Karpas-422 (cell line): ENCODE measurements at regions not wholly inside any gene's neighbourhood (a gene's known extent, or its start where the extent isn't known, plus 50 kb on each side); places are given as distances from the start of the nearest gene placed in this dataset.
A peak's percentile ranks its signal among the peaks of the same experiment; 100 is the strongest.

ENCODE experiments used
- DNase-seq: peaks from one replicate; pipeline ENCODE4 v3.0.0-alpha.2; 2015
- H2AFZ ChIP-seq: fragments of 200-600 bp; sonication (generic); 2 replicates; pipeline ENCODE4 v1.6.1; 2014; ENCODE audit warnings: antibody characterized with exemption, low read length, mixed read lengths
- H3K27ac ChIP-seq: fragments of 200-600 bp; sonication (generic); 2 replicates; pipeline ENCODE4 v1.5.1; 2014; ENCODE audit warnings: mild to moderate bottlenecking, low read length, moderate library complexity
- H3K27me3 ChIP-seq: fragments of 200-600 bp; sonication (generic); 2 replicates; pipeline ENCODE4 v1.6.1; 2014; ENCODE audit warnings: low read length, mixed read lengths
- H3K36me3 ChIP-seq: fragments of 200-600 bp; sonication (generic); 2 replicates; pipeline ENCODE4 v1.6.1; 2014; ENCODE audit warnings: low read length, mixed read lengths; ENCODE audit not compliant: insufficient read depth
- H3K4me1 ChIP-seq: fragments of 200-600 bp; sonication (generic); 2 replicates; pipeline ENCODE4 v1.6.1; 2014; ENCODE audit warnings: mild to moderate bottlenecking, low read length, mixed read lengths
- H3K4me2 ChIP-seq: fragments of 200-600 bp; sonication (generic); 2 replicates; pipeline ENCODE4 v1.6.1; 2014; ENCODE audit warnings: low read length, low read depth, mild to moderate bottlenecking; ENCODE audit not compliant: poor library complexity, severe bottlenecking
- H3K4me3 ChIP-seq: fragments of 200-600 bp; sonication (generic); 2 replicates; pipeline ENCODE4 v1.5.1; 2014; ENCODE audit warnings: mild to moderate bottlenecking, antibody characterized with exemption, low read length, mixed read lengths
- H3K79me2 ChIP-seq: fragments of 200-600 bp; sonication (generic); 2 replicates; pipeline ENCODE4 v1.6.1; 2014; ENCODE audit warnings: mild to moderate bottlenecking, low read length, mixed read lengths
- H3K9ac ChIP-seq: fragments of 200-600 bp; sonication (generic); 2 replicates; pipeline ENCODE4 v1.6.0; 2014; ENCODE audit warnings: low read length
- H3K9me2 ChIP-seq: fragments of 200-600 bp; sonication (generic), shearing (Covaris generic); replicated peaks from 2 replicates; pipeline ENCODE4 v1.6.0; 2014; ENCODE audit warnings: mild to moderate bottlenecking, low read length, moderate library complexity; ENCODE audit not compliant: insufficient read depth
- H3K9me3 ChIP-seq: fragments of 300-700, 200-600 bp; sonication (generic); 2 replicates; pipeline ENCODE4 v1.6.1; 2014; ENCODE audit warnings: low read length, mixed read lengths
- H4K20me1 ChIP-seq: fragments of 200-600 bp; sonication (generic); 2 replicates; pipeline ENCODE4 v1.6.1; 2014; ENCODE audit warnings: mild to moderate bottlenecking, antibody characterized with exemption, low read length, low read depth; ENCODE audit not compliant: insufficient read depth

DNA sequence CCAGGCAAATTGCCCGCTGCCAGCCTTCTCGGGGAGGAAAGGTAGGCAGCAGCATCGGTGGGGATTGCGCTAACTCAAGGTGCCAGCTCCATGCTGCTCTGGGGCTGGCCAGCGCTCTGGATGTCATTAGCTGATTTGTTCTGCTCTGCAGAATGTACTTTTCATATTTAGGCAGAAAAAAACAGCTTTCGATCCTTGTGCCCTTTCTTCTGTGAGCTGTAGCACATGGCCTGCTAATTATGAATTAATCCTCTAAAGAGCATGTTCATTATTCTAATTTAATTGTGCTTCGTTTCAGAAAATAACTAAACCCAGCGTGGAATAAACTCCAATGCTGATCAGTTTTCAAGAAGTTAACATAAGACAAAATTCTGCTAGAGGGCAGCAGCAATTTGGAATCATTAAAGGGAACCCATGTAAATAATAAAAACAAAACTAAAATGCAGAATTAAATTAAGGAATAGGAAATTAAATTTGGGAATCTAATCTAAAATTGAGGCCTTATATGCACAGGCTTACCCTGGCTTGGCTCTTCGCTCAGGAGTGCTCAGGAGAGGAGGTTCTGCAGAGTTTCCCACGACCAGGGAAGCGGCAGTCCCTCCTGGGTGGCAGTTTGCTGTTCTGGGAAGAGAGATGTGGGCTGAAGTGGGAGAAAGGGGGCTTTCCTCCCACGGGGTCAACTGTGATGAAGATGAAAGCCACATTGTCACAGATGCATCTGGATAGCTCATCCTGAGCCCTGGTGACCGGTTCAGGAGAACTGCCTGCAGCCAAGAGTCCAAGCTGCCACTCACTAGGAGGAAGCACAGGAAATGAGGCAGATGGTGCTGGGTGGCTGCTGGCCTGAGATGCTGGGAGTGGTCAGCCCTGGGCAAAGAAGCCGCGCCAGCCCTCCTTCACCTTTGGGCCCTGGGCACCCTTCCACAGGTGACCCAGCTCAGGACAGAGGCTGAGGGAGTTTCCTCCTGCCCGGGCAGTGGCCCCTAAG lies 93.2 kb upstream of the PKDCC start:
- Histone ChIP-seq H3K4me3 (no peak overlapping the region), H3K36me3 (no peaks in the 10 kb centered on the region), H2AFZ (no peak overlapping the region), H3K27me3 (no peaks in the 10 kb centered on the region), H3K4me1 (peaks cover 6% of the 10 kb centered on the region), H3K9ac (no peak overlapping the region), H3K9me2 (no peaks in the 10 kb centered on the region), H3K79me2 (no peaks in the 10 kb centered on the region), H3K27ac (no peak overlapping the region), H3K9me3 (no peaks in the 10 kb centered on the region), H4K20me1 (no peaks in the 10 kb centered on the region), H3K4me2 (no peak overlapping the region)
- no peak for DNase-seq

GRCh38 chr2:41955316-41956043 lies 92.3 kb upstream of the PKDCC start:
- no peaks in the 10 kb centered on the region for H3K9me2 ChIP-seq
- H3K36me3 ChIP-seq, result no peaks in the 10 kb centered on the region
- H3K4me2 ChIP-seq, result no peak overlapping the region
- DNase-seq, result peak; percentile 52
- H3K79me2 ChIP-seq, result no peaks in the 10 kb centered on the region
- no peaks in the 10 kb centered on the region for H4K20me1 ChIP-seq
- no peak overlapping the region for H3K9ac ChIP-seq
- H3K27me3 ChIP-seq, result no peaks in the 10 kb centered on the region
- H3K4me3 ChIP-seq, result no peak overlapping the region
- no peaks in the 10 kb centered on the region for H3K9me3 ChIP-seq
- H3K4me1 ChIP-seq, result peaks cover 6% of the 10 kb centered on the region
- no peak overlapping the region for H3K27ac ChIP-seq
- no peak overlapping the region for H2AFZ ChIP-seq

- Histone ChIP-seq H2AFZ (no peak overlapping the region), H3K27me3 (no peaks in the 10 kb centered on the region), H4K20me1 (no peaks in the 10 kb centered on the region), H3K4me1 (peaks cover 6% of the 10 kb centered on the region), H3K9me2 (no peaks in the 10 kb centered on the region), H3K9ac (no peak overlapping the region), H3K79me2 (no peaks in the 10 kb centered on the region), H3K4me2 (no peak overlapping the region), H3K36me3 (no peaks in the 10 kb centered on the region), H3K27ac (no peak overlapping the region), H3K9me3 (no peaks in the 10 kb centered on the region), H3K4me3 (no peak overlapping the region)
- no peak for DNase-seq
These were observed 90.4 kb upstream of the PKDCC start for GRCh38 chr2:41957431-41957830.

DNA sequence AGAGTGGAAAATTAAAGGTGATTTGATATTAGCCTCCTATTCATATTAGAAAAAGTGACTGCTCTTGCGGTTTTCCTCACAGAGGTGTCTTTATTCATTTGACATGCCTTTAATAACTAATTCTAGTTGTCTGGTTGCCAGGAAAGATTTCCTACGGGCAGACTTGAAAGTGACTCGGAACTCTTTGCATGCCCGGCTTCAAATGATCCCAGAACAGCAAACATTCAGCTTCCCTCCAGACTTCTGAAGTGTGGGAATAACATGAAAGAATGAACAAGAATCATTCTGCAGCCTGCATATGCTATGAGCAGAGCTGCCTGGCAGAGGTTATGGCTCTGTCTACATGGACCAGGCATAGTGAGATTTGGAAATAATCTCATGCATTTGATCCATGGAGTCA lies 89.6 kb upstream of the PKDCC start:
- H3K9ac ChIP-seq, result no peak overlapping the region
- no peak overlapping the region for H3K27ac ChIP-seq
- no peak overlapping the region for H3K4me2 ChIP-seq
- no peak for DNase-seq
- no peaks in the 10 kb centered on the region for H3K9me2 ChIP-seq
- peaks cover 6% of the 10 kb centered on the region for H3K4me1 ChIP-seq
- H3K79me2 ChIP-seq, result no peaks in the 10 kb centered on the region
- H3K36me3 ChIP-seq, result no peaks in the 10 kb centered on the region
- H3K9me3 ChIP-seq, result no peaks in the 10 kb centered on the region
- no peak overlapping the region for H2AFZ ChIP-seq
- H3K27me3 ChIP-seq, result no peaks in the 10 kb centered on the region
- no peaks in the 10 kb centered on the region for H4K20me1 ChIP-seq
- no peak overlapping the region for H3K4me3 ChIP-seq

DNA sequence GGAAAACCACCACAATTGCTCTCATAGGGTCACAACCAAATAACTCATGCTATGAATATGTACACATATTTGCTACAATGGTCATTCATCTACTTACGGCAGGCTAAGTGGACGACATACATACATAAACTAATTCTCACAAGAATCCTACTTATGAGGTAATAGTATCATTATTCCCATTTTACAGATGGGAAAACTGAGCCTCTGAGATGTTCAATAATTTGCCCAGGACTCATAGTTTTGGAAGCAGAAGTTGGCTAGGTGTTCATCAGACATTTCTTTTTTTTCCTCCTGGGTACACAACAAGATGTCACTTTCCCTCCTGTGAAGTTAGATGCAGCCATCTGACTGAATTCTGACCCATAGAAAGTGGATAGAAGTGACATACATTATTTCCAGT lies 89.0 kb upstream of the PKDCC start:
- Histone ChIP-seq H3K9ac (no peak overlapping the region), H3K27me3 (no peaks in the 10 kb centered on the region), H3K4me2 (no peak overlapping the region), H3K27ac (no peak overlapping the region), H3K4me3 (no peak overlapping the region), H3K79me2 (no peaks in the 10 kb centered on the region), H3K4me1 (peaks cover 6% of the 10 kb centered on the region), H3K9me2 (no peaks in the 10 kb centered on the region), H2AFZ (no peak overlapping the region), H3K36me3 (no peaks in the 10 kb centered on the region), H3K9me3 (no peaks in the 10 kb centered on the region), H4K20me1 (no peaks in the 10 kb centered on the region)
- DNase-seq, result no peak

GRCh38 chr2:41959760-41960159 lies 88.1 kb upstream of the PKDCC start:
- H3K4me2 ChIP-seq, result no peak overlapping the region
- H3K36me3 ChIP-seq, result no peaks in the 10 kb centered on the region
- no peaks in the 10 kb centered on the region for H3K79me2 ChIP-seq
- no peaks in the 10 kb centered on the region for H3K9me3 ChIP-seq
- H4K20me1 ChIP-seq, result no peaks in the 10 kb centered on the region
- H3K4me1 ChIP-seq, result peaks cover 6% of the 10 kb centered on the region
- H3K9me2 ChIP-seq, result no peaks in the 10 kb centered on the region
- H3K4me3 ChIP-seq, result no peak overlapping the region
- no peak for DNase-seq
- no peaks in the 10 kb centered on the region for H3K27me3 ChIP-seq
- no peak overlapping the region for H3K27ac ChIP-seq
- H2AFZ ChIP-seq, result no peak overlapping the region
- no peak overlapping the region for H3K9ac ChIP-seq

DNA sequence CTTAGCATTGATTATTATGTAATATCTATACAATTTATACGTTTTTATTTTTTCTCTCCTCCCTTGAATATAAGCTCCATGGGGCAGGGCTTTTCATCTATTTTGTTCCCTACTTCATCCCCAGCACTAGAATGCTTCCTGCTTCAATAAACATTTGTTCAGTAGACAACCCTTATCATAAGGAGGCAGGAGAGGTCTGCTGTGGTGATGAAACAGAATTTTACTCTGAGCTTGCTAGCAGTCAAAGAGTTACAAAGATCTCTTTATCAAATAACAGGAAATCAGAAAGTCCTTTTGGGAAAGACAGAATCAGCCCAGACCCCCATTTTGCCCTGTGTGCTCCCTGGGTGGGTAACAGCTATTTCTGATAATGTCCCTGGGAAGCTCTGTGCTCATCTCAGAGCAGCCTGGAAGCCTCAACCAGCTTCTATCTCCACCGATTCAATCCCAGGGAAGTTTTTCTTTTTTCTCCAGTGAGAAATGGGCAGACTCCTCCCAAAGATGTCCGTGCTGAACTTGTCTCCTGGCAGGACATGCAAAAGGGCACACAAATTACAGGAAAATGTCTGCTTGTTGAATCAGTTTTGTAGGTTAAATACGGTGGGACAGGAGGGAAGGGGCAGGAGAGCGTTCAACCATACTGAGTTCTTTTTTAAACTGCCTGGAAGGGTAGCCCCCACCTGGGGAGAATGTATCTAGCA lies 84.7 kb upstream of the PKDCC start:
- no peaks in the 10 kb centered on the region for H3K79me2 ChIP-seq
- H3K4me2 ChIP-seq, result no peak overlapping the region
- DNase-seq, result no peak
- no peaks in the 10 kb centered on the region for H3K27me3 ChIP-seq
- no peaks in the 10 kb centered on the region for H4K20me1 ChIP-seq
- H2AFZ ChIP-seq, result no peak overlapping the region
- H3K4me3 ChIP-seq, result no peak overlapping the region
- no peaks in the 10 kb centered on the region for H3K9me2 ChIP-seq
- H3K27ac ChIP-seq, result no peak overlapping the region
- no peaks in the 10 kb centered on the region for H3K4me1 ChIP-seq
- no peaks in the 10 kb centered on the region for H3K9me3 ChIP-seq
- H3K36me3 ChIP-seq, result no peaks in the 10 kb centered on the region
- no peak overlapping the region for H3K9ac ChIP-seq
